Neural cell (in vitro differentiated cells): ENCODE measurements at regions not wholly inside any gene's neighbourhood (a gene's known extent, or its start where the extent isn't known, plus 50 kb on each side); places are given as distances from the start of the nearest gene placed in this dataset.

Source experiments
- H2AFZ ChIP-seq: fragments of 200-600, 300-800 bp; sonication (generic), shearing (Covaris generic); 2 replicates; pipeline ENCODE4 v1.6.0; 2014; ENCODE audit warnings: low read depth, mild to moderate bottlenecking, antibody characterized with exemption, low read length, moderate library complexity
- H3F3A ChIP-seq: fragments of 200-600 bp; shearing (Covaris generic); 2 replicates; pipeline ENCODE4 v1.6.1; 2016; ENCODE audit warnings: mild to moderate bottlenecking, moderate library complexity, mixed read lengths, antibody characterized with exemption, low read length; ENCODE audit not compliant: insufficient read depth, poor library complexity, severe bottlenecking
- H3K27ac ChIP-seq: fragments of 200-600, 300-800 bp; sonication (generic), shearing (Covaris generic); 2 replicates; pipeline ENCODE4 v1.5.1; 2014; ENCODE audit warnings: mild to moderate bottlenecking, low read length, moderate library complexity
- H3K27me3 ChIP-seq: fragments of 300-800, 200-600 bp; sonication (generic), shearing (Covaris generic); 2 replicates; pipeline ENCODE4 v1.6.0; 2014; ENCODE audit warnings: mild to moderate bottlenecking, low read depth, low read length, moderate library complexity; ENCODE audit not compliant: insufficient read depth
- H3K36me3 ChIP-seq: fragments of 300-800, 200-600 bp; sonication (generic), shearing (Covaris generic); 2 replicates; pipeline ENCODE4 v1.5.1; 2014; ENCODE audit warnings: mild to moderate bottlenecking, antibody characterized with exemption, low read length, moderate library complexity; ENCODE audit not compliant: insufficient read depth
- H3K4me2 ChIP-seq: fragments of 300-800, 200-600 bp; sonication (generic), shearing (Covaris generic); 2 replicates; pipeline ENCODE4 v1.6.0; 2014; ENCODE audit warnings: mild to moderate bottlenecking, low read length
- H3K4me3 ChIP-seq: fragments of 300-800, 200-600 bp; sonication (generic), shearing (Covaris generic); 2 replicates; pipeline ENCODE4 v1.5.1; 2014; ENCODE audit warnings: mild to moderate bottlenecking, low read length, moderate library complexity
- H3K79me2 ChIP-seq: fragments of 200-600 bp; shearing (Covaris generic); replicated peaks from 2 replicates; pipeline ENCODE4 v1.6.0; 2014; ENCODE audit warnings: mild to moderate bottlenecking, low read length, moderate library complexity; ENCODE audit not compliant: insufficient read depth
- H3K9ac ChIP-seq: fragments of 300-800, 200-600 bp; sonication (generic), shearing (Covaris generic); 2 replicates; pipeline ENCODE4 v1.6.1; 2016; ENCODE audit warnings: mild to moderate bottlenecking, low read length, mixed read lengths
- H3K9me2 ChIP-seq: fragments of 200-600 bp; shearing (Covaris generic); 2 replicates; pipeline ENCODE4 v1.6.1; 2016; ENCODE audit warnings: mild to moderate bottlenecking, low read length, mixed read lengths; ENCODE audit not compliant: insufficient read depth
- H3K9me3 ChIP-seq: fragments of 200-600, 300-800 bp; sonication (generic), shearing (Covaris generic); 2 replicates; pipeline ENCODE4 v1.6.1; 2016; ENCODE audit warnings: mild to moderate bottlenecking, mixed run types, low read length, moderate library complexity, mixed read lengths
- H4K20me1 ChIP-seq: fragments of 200-600 bp; shearing (Covaris generic); 2 replicates; pipeline ENCODE4 v1.6.1; 2016; ENCODE audit warnings: mild to moderate bottlenecking, mixed run types; ENCODE audit not compliant: insufficient read depth
- EP300 ChIP-seq: fragments of 450-650 bp; conservative IDR thresholded peaks from 2 replicates; pipeline ENCODE4 v1.6.1; 2014; ENCODE audit warnings: antibody characterized with exemption, mild to moderate bottlenecking, moderate library complexity; ENCODE audit not compliant: poor library complexity, severe bottlenecking
- EZH2 ChIP-seq: fragments of 200-600, 300-800 bp; shearing (Covaris generic), sonication (generic); IDR thresholded peaks from 2 replicates; pipeline ENCODE4 v1.6.1; 2014; ENCODE audit warnings: antibody characterized with exemption, low read length, borderline replicate concordance, mild to moderate bottlenecking; ENCODE audit not compliant: insufficient read depth, poor library complexity, severe bottlenecking
- MXI1 ChIP-seq: fragments of 450-650 bp; conservative IDR thresholded peaks from 2 replicates; pipeline ENCODE4 v1.6.1; 2014; ENCODE audit warnings: antibody characterized with exemption, mild to moderate bottlenecking; ENCODE audit not compliant: poor library complexity, severe bottlenecking
- POLR2AphosphoS5 ChIP-seq: IDR thresholded peaks from 2 replicates; pipeline ENCODE4 v1.6.1; 2012
- RAD21 ChIP-seq: fragments of 450-650 bp; conservative IDR thresholded peaks from 2 replicates; pipeline ENCODE4 v1.6.1; 2014; ENCODE audit warnings: antibody characterized with exemption, mild to moderate bottlenecking, moderate library complexity
- SMC3 ChIP-seq: fragments of 450-650 bp; conservative IDR thresholded peaks from 2 replicates; pipeline ENCODE4 v1.6.1; 2014; ENCODE audit warnings: antibody characterized with exemption, mild to moderate bottlenecking, moderate library complexity; ENCODE audit not compliant: poor library complexity
- TAF1 ChIP-seq: IDR thresholded peaks from 2 replicates; pipeline ENCODE4 v1.6.1; 2012; ENCODE audit warnings: low read depth
- TF ChIP-seq, protein P1 (sequence below): IDR thresholded peaks from 2 replicates; pipeline ENCODE4 v1.6.1; 2012; ENCODE audit warnings: borderline replicate concordance
- TF ChIP-seq, protein P2 (sequence below): fragments of 450-650 bp; IDR thresholded peaks from 2 replicates; pipeline ENCODE4 v1.5.1; 2014; ENCODE audit warnings: antibody characterized with exemption, mild to moderate bottlenecking, moderate library complexity; ENCODE audit not compliant: poor library complexity, severe bottlenecking

DNA sequence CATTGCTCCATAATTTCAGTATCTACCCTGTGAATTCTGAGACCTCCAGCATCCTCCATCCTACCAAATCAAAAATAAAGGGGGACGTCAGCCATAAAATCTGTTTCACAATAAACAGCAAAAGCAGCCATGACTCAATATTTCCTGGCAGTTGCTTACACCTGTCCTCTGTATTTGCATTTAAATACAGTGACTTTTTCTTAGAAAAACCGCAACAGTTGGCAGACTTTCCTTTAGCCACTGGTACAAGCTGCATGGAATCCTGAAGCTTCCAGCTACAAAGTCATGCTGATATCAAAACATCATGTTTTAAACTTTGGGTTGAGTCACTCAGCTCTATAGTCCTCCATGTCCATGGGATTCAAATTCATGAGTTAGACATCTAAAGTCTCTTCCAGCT is 278.0 kb upstream of the KAZN start:
- Histone ChIP-seq H3K36me3 (no peaks in the 10 kb centered on the region), H3K27me3 (no peaks in the 10 kb centered on the region), H4K20me1 (no peaks in the 10 kb centered on the region), H3F3A (no peaks in the 10 kb centered on the region), H3K9me2 (no peaks in the 10 kb centered on the region), H3K9me3 (no peaks in the 10 kb centered on the region), H3K4me3 (no peak overlapping the region), H2AFZ (no peak overlapping the region), H3K4me2 (no peak overlapping the region), H3K9ac (no peak overlapping the region), H3K27ac (no peak overlapping the region), H3K79me2 (no peaks in the 10 kb centered on the region)
- no peak for TF ChIP-seq RAD21
- TF ChIP-seq, protein P1, sequence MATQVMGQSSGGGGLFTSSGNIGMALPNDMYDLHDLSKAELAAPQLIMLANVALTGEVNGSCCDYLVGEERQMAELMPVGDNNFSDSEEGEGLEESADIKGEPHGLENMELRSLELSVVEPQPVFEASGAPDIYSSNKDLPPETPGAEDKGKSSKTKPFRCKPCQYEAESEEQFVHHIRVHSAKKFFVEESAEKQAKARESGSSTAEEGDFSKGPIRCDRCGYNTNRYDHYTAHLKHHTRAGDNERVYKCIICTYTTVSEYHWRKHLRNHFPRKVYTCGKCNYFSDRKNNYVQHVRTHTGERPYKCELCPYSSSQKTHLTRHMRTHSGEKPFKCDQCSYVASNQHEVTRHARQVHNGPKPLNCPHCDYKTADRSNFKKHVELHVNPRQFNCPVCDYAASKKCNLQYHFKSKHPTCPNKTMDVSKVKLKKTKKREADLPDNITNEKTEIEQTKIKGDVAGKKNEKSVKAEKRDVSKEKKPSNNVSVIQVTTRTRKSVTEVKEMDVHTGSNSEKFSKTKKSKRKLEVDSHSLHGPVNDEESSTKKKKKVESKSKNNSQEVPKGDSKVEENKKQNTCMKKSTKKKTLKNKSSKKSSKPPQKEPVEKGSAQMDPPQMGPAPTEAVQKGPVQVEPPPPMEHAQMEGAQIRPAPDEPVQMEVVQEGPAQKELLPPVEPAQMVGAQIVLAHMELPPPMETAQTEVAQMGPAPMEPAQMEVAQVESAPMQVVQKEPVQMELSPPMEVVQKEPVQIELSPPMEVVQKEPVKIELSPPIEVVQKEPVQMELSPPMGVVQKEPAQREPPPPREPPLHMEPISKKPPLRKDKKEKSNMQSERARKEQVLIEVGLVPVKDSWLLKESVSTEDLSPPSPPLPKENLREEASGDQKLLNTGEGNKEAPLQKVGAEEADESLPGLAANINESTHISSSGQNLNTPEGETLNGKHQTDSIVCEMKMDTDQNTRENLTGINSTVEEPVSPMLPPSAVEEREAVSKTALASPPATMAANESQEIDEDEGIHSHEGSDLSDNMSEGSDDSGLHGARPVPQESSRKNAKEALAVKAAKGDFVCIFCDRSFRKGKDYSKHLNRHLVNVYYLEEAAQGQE: no peak
- TF ChIP-seq TAF1: no peak
- no peak for TF ChIP-seq EZH2
- TF ChIP-seq EP300: no peak

DNA sequence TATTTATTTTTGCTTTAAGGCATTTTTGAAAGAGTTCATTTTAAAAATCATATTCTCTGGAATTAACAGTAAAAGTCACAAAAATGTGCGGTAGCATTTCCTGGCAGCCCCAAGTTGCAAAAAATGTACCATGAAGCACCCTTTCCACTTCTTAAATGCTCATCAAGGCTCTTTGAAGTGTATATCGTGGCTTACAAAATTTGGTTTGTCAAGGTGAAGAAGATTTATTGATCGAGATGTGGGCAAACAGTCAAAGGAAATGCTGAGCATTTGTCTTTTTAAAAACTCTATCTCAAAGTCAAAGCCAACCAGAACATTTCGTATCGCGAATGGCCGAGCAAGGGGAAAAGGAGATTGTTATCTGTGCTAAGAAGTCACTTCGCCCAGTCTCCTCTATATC is 277.5 kb upstream of the KAZN start:
- H3K36me3 ChIP-seq: no peaks in the 10 kb centered on the region
- H3K27me3 ChIP-seq: no peaks in the 10 kb centered on the region
- TF ChIP-seq MXI1 (no peak), EZH2 (no peak), SMC3 (no peak), EP300 (no peak), TAF1 (no peak), POLR2AphosphoS5 (no peak), RAD21 (no peak)
- TF ChIP-seq, protein P2, sequence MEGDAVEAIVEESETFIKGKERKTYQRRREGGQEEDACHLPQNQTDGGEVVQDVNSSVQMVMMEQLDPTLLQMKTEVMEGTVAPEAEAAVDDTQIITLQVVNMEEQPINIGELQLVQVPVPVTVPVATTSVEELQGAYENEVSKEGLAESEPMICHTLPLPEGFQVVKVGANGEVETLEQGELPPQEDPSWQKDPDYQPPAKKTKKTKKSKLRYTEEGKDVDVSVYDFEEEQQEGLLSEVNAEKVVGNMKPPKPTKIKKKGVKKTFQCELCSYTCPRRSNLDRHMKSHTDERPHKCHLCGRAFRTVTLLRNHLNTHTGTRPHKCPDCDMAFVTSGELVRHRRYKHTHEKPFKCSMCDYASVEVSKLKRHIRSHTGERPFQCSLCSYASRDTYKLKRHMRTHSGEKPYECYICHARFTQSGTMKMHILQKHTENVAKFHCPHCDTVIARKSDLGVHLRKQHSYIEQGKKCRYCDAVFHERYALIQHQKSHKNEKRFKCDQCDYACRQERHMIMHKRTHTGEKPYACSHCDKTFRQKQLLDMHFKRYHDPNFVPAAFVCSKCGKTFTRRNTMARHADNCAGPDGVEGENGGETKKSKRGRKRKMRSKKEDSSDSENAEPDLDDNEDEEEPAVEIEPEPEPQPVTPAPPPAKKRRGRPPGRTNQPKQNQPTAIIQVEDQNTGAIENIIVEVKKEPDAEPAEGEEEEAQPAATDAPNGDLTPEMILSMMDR: no peak
- TF ChIP-seq, protein P1: no peak
- H3K4me3 ChIP-seq: no peak overlapping the region
- no peaks in the 10 kb centered on the region for H3F3A ChIP-seq
- no peak overlapping the region for H3K27ac ChIP-seq
- H4K20me1 ChIP-seq: no peaks in the 10 kb centered on the region
- no peaks in the 10 kb centered on the region for H3K9me3 ChIP-seq
- H3K9me2 ChIP-seq: no peaks in the 10 kb centered on the region
- no peaks in the 10 kb centered on the region for H3K79me2 ChIP-seq
- H3K9ac ChIP-seq: no peak overlapping the region
- no peak overlapping the region for H2AFZ ChIP-seq
- no peak overlapping the region for H3K4me2 ChIP-seq
